Neural progenitor cell (in vitro differentiated cells): ENCODE measurements at regions not wholly inside any gene's neighbourhood (a gene's known extent, or its start where the extent isn't known, plus 50 kb on each side); places are given as distances from the start of the nearest gene placed in this dataset.

ENCODE experiments used
- DNase-seq: peaks from one replicate; pipeline ENCODE4 v3.0.0-alpha.2; 2016; ENCODE audit warnings: low spot score
- H2AFZ ChIP-seq: fragments of 200-600 bp; sonication (generic); replicated peaks from 2 replicates; pipeline ENCODE4 v1.6.1; 2016; ENCODE audit warnings: antibody characterized with exemption
- H3F3A ChIP-seq: fragments of 200-600 bp; sonication (generic); 2 replicates; pipeline ENCODE4 v1.6.1; 2016; ENCODE audit warnings: antibody characterized with exemption, low read depth
- H3K27ac ChIP-seq: fragments of 200-600 bp; sonication (generic); 2 replicates; pipeline ENCODE4 v1.5.1; 2016; ENCODE audit warnings: mild to moderate bottlenecking
- H3K27me3 ChIP-seq: fragments of 200-600 bp; sonication (generic); 2 replicates; pipeline ENCODE4 v1.6.1; 2016; ENCODE audit warnings: mild to moderate bottlenecking, moderate library complexity
- H3K36me3 ChIP-seq: fragments of 200-600 bp; sonication (generic); 2 replicates; pipeline ENCODE4 v1.5.1; 2016
- H3K4me1 ChIP-seq: fragments of 200-600 bp; sonication (generic); 2 replicates; pipeline ENCODE4 v1.6.1; 2016; ENCODE audit warnings: mixed run types
- H3K4me2 ChIP-seq: fragments of 200-600 bp; sonication (generic); 2 replicates; pipeline ENCODE4 v1.6.1; 2016
- H3K4me3 ChIP-seq: fragments of 200-600 bp; sonication (generic); 2 replicates; pipeline ENCODE4 v1.5.1; 2016
- H3K79me2 ChIP-seq: fragments of 200-600 bp; sonication (generic); 2 replicates; pipeline ENCODE4 v1.6.1; 2016; ENCODE audit warnings: low read depth
- H3K9ac ChIP-seq: fragments of 200-600 bp; sonication (generic); 2 replicates; pipeline ENCODE4 v1.6.1; 2016
- H3K9me3 ChIP-seq: fragments of 200-600 bp; sonication (generic); 2 replicates; pipeline ENCODE4 v1.5.1; 2016; ENCODE audit warnings: low read depth
- H4K20me1 ChIP-seq: fragments of 200-600 bp; sonication (generic); 2 replicates; pipeline ENCODE4 v1.6.1; 2016; ENCODE audit warnings: low read depth
- H3K27ac Mint-ChIP-seq: 3 replicates; pipeline ENCODE4 v1.8.0; 2021; ENCODE audit warnings: mixed read lengths
- H3K27me3 Mint-ChIP-seq: 2 replicates; pipeline ENCODE4 v1.8.0; 2022; ENCODE audit warnings: low read depth, mild to moderate bottlenecking, inconsistent platforms, moderate library complexity, mixed read lengths; ENCODE audit not compliant: insufficient read depth
- H3K36me3 Mint-ChIP-seq: 3 replicates; pipeline ENCODE4 v1.8.0; 2021; ENCODE audit warnings: mixed read lengths
- H3K4me1 Mint-ChIP-seq: 3 replicates; pipeline ENCODE4 v1.8.0; 2021; ENCODE audit warnings: mixed read lengths
- H3K4me3 Mint-ChIP-seq: 3 replicates; pipeline ENCODE4 v1.8.0; 2021; ENCODE audit warnings: mild to moderate bottlenecking, moderate library complexity, mixed read lengths
- H3K9me3 Mint-ChIP-seq: 3 replicates; pipeline ENCODE4 v1.8.0; 2020; ENCODE audit warnings: mixed read lengths
- CTCF ChIP-seq: fragments of 200-600 bp; sonication (generic); IDR thresholded peaks from 2 replicates; pipeline ENCODE4 v1.5.1; 2017; ENCODE audit warnings: antibody characterized with exemption, mild to moderate bottlenecking
- EZH2 ChIP-seq: fragments of 200-600 bp; sonication (generic); IDR thresholded peaks from 2 replicates; pipeline ENCODE4 v1.6.1; 2017; ENCODE audit warnings: antibody characterized with exemption, mild to moderate bottlenecking, moderate library complexity
- EZH2phosphoT487 ChIP-seq: fragments of 200-600 bp; sonication (generic); IDR thresholded peaks from 2 replicates; pipeline ENCODE4 v1.6.1; 2017; ENCODE audit warnings: antibody characterized with exemption

- no peak overlapping the region for H3K27ac ChIP-seq
- no peaks in the 10 kb centered on the region for H3K79me2 ChIP-seq
- TF ChIP-seq EZH2phosphoT487 (no peak), EZH2 (no peak), CTCF (no peak)
- DNase-seq = no peak
- no peaks in the 10 kb centered on the region for H3F3A ChIP-seq
- H3K4me3 ChIP-seq = no peak overlapping the region
- Mint-ChIP-seq H3K4me1 (peaks cover 2% of the 10 kb centered on the region), H3K36me3 (no peaks in the 10 kb centered on the region), H3K27me3 (peaks cover 2% of the 10 kb centered on the region), H3K9me3 (no peaks in the 10 kb centered on the region), H3K27ac (no peak overlapping the region), H3K4me3 (no peak overlapping the region)
- no peaks in the 10 kb centered on the region for H3K27me3 ChIP-seq
- no peaks in the 10 kb centered on the region for H3K9me3 ChIP-seq
- peaks cover 4% of the 10 kb centered on the region for H3K4me1 ChIP-seq
- no peaks in the 10 kb centered on the region for H4K20me1 ChIP-seq
- H2AFZ ChIP-seq = no peak overlapping the region
- H3K9ac ChIP-seq = no peak overlapping the region
- no peaks in the 10 kb centered on the region for H3K36me3 ChIP-seq
- no peak overlapping the region for H3K4me2 ChIP-seq
Observed at GRCh38 chr3:168881804-168882203, 781.7 kb downstream of the MECOM start.

- H3K4me2 ChIP-seq = no peak overlapping the region
- H3K9ac ChIP-seq = no peak overlapping the region
- no peaks in the 10 kb centered on the region for H3K79me2 ChIP-seq
- Mint-ChIP-seq H3K4me3 (no peak overlapping the region), H3K4me1 (peaks cover 9% of the 10 kb centered on the region), H3K9me3 (no peaks in the 10 kb centered on the region), H3K27ac (no peak overlapping the region), H3K36me3 (no peaks in the 10 kb centered on the region), H3K27me3 (peaks cover 2% of the 10 kb centered on the region)
- H2AFZ ChIP-seq = no peak overlapping the region
- TF ChIP-seq CTCF = no peak
- TF ChIP-seq EZH2phosphoT487 = no peak
- TF ChIP-seq EZH2 = no peak
- no peaks in the 10 kb centered on the region for H3F3A ChIP-seq
- peaks cover 4% of the 10 kb centered on the region for H3K4me1 ChIP-seq
- no peak overlapping the region for H3K27ac ChIP-seq
- no peaks in the 10 kb centered on the region for H4K20me1 ChIP-seq
- no peak for DNase-seq
- no peaks in the 10 kb centered on the region for H3K36me3 ChIP-seq
- H3K27me3 ChIP-seq = no peaks in the 10 kb centered on the region
- no peak overlapping the region for H3K4me3 ChIP-seq
- no peaks in the 10 kb centered on the region for H3K9me3 ChIP-seq
Observed at GRCh38 chr3:168878655-168879054, 782.9 kb upstream of the GOLIM4 start.

GRCh38 chr3:168877899-168878298, 782.2 kb upstream of the GOLIM4 start:
- H3K4me1 Mint-ChIP-seq = peaks cover 9% of the 10 kb centered on the region
- H3K36me3 ChIP-seq = no peaks in the 10 kb centered on the region
- H3K4me3 ChIP-seq = no peak overlapping the region
- H3K9ac ChIP-seq = no peak overlapping the region
- H3K9me3 Mint-ChIP-seq = no peaks in the 10 kb centered on the region
- no peak overlapping the region for H3K4me2 ChIP-seq
- no peak for DNase-seq
- H3K27ac Mint-ChIP-seq = no peak overlapping the region
- H3F3A ChIP-seq = no peaks in the 10 kb centered on the region
- no peak overlapping the region for H2AFZ ChIP-seq
- H3K4me3 Mint-ChIP-seq = no peak overlapping the region
- no peaks in the 10 kb centered on the region for H4K20me1 ChIP-seq
- H3K4me1 ChIP-seq = peaks cover 4% of the 10 kb centered on the region
- peaks cover 2% of the 10 kb centered on the region for H3K27me3 Mint-ChIP-seq
- no peaks in the 10 kb centered on the region for H3K79me2 ChIP-seq
- H3K9me3 ChIP-seq = no peaks in the 10 kb centered on the region
- H3K27ac ChIP-seq = no peak overlapping the region
- no peak for TF ChIP-seq EZH2phosphoT487
- no peak for TF ChIP-seq CTCF
- no peak for TF ChIP-seq EZH2
- no peaks in the 10 kb centered on the region for H3K27me3 ChIP-seq
- no peaks in the 10 kb centered on the region for H3K36me3 Mint-ChIP-seq
